ENCODE measurements at regions not wholly inside any gene's neighbourhood (a gene's known extent, or its start where the extent isn't known, plus 50 kb on each side); places are given as distances from the start of the nearest gene placed in this dataset.

DNA sequence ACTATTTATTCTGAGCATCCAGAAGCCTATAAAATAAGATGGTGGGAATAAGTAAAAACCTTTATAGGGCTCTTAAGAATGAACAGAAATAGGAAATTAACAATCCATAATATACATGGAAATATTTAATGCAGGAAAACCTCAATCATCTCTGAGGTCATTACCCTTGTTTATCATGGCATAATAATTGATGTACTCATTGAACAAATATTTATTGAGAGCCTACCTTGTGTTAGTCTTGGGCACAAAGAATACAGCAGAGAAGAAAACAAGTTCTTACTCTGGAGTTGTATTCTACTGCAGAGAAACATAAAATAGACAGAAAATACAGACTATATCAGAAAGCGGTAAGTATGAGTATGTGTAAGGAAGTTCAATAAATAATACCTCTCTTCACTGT lies 167.2 kb downstream of the COX18 start:
- TF ChIP-seq, protein P1, sequence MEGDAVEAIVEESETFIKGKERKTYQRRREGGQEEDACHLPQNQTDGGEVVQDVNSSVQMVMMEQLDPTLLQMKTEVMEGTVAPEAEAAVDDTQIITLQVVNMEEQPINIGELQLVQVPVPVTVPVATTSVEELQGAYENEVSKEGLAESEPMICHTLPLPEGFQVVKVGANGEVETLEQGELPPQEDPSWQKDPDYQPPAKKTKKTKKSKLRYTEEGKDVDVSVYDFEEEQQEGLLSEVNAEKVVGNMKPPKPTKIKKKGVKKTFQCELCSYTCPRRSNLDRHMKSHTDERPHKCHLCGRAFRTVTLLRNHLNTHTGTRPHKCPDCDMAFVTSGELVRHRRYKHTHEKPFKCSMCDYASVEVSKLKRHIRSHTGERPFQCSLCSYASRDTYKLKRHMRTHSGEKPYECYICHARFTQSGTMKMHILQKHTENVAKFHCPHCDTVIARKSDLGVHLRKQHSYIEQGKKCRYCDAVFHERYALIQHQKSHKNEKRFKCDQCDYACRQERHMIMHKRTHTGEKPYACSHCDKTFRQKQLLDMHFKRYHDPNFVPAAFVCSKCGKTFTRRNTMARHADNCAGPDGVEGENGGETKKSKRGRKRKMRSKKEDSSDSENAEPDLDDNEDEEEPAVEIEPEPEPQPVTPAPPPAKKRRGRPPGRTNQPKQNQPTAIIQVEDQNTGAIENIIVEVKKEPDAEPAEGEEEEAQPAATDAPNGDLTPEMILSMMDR (IDR thresholded peaks at IDR 0.05) = no peak
- no peak for TF ChIP-seq EP300 (IDR thresholded peaks at IDR 0.05)

All from upper lobe of left lung (tissue), 4 donors.